Activated naive CD8-positive, alpha-beta T cell treated with anti-CD3 and anti-CD28 coated beads, Interleukin-2, amount 10 ng/mL, durations not matched to agents 7 days and 5 days (primary cell): ENCODE measurements at regions not wholly inside any gene's neighbourhood (a gene's known extent, or its start where the extent isn't known, plus 50 kb on each side); places are given as distances from the start of the nearest gene placed in this dataset.
"Not testable (repeated sequence)": the region's sequence is repeated elsewhere in the genome, so short reads cannot be mapped to it uniquely, and the experiment has no call there.

Source experiments
- ATAC-seq: fragments of 150-1000 bp; cut with Tn5 transposase; one replicate; pipeline ENCODE4 v1.10.0; 2021; ENCODE audit warnings: low read depth, moderate library complexity
- POLR2A ChIA-PET: fragments of 350-600 bp; sonication (Branson Sonifier 250); formaldehyde crosslinking; loops from one replicate; lab custom pipeline; 2021; ENCODE audit warnings: antibody characterized with exemption; lab: Charles Lee
- DNase-seq: peaks from one replicate; pipeline ENCODE4 v3.0.0; 2021
- H3K27ac Mint-ChIP-seq: one replicate; pipeline ENCODE4 v1.8.0; 2022; ENCODE audit warnings: mild to moderate bottlenecking, mixed read lengths
- H3K27me3 Mint-ChIP-seq: one replicate; pipeline ENCODE4 v1.8.0; 2022; ENCODE audit warnings: mild to moderate bottlenecking, moderate library complexity, mixed read lengths
- H3K36me3 Mint-ChIP-seq: one replicate; pipeline ENCODE4 v1.8.0; 2021; ENCODE audit warnings: mild to moderate bottlenecking, mixed read lengths
- H3K4me1 Mint-ChIP-seq: one replicate; pipeline ENCODE4 v1.8.0; 2021; ENCODE audit warnings: mixed read lengths
- H3K4me3 Mint-ChIP-seq: one replicate; pipeline ENCODE4 v1.8.0; 2022; ENCODE audit warnings: mild to moderate bottlenecking, moderate library complexity, mixed read lengths
- H3K9me3 Mint-ChIP-seq: one replicate; pipeline ENCODE4 v1.8.0; 2021; ENCODE audit warnings: mixed read lengths

- POLR2A ChIA-PET: interaction anchor here (1.0 kb wide), 1 partner anchor 9 kb away, joined by 3 read pairs; no protein-coding TSS in a partner anchor
- H3K27ac Mint-ChIP-seq: no peak overlapping the region
- ATAC-seq: no peak
- H3K4me3 Mint-ChIP-seq: no peak overlapping the region
- no peaks in the 10 kb centered on the region for H3K4me1 Mint-ChIP-seq
- H3K9me3 Mint-ChIP-seq: no peaks in the 10 kb centered on the region
- DNase-seq: no peak
- no peaks in the 10 kb centered on the region for H3K36me3 Mint-ChIP-seq
- peaks cover 14% of the 10 kb centered on the region for H3K27me3 Mint-ChIP-seq
These were observed 66.2 kb downstream of the SC5D start for GRCh38 chr11:121358760-121359159.

- H3K36me3 Mint-ChIP-seq: no peaks in the 10 kb centered on the region
- no peak overlapping the region for H3K4me3 Mint-ChIP-seq
These were observed 67.0 kb downstream of the SC5D start for GRCh38 chr11:121359591-121359990.

DNA sequence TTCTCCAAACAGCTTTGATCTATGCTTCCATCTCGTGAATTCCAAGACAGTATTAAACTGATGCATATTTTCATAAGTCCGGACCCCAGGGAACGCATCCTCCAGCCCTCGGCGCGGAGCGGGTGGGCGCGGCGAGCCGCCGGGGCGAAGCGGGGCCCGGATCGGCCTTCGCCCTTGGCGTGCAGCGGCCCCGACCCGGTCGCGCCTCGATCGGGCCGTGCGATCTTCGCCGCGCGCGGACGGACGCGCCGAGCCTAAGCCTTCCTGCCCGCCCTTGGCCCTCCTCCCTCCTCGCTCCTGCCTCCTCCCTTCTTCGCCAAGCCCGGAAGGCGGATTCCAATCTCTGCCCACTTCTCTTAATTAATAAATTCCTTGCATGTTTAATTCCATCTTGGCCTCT is 70.4 kb downstream of the SC5D start:
- ATAC-seq, DNase-seq, POLR2A ChIA-PET, H3K27ac Mint-ChIP-seq, H3K4me1 Mint-ChIP-seq, H3K27me3 Mint-ChIP-seq, H3K9me3 Mint-ChIP-seq, H3K36me3 Mint-ChIP-seq, H3K4me3 Mint-ChIP-seq: not testable (repeated sequence)

More at GRCh38 chr11:121359591-121359990, 67.0 kb downstream of the SC5D start:
- DNase-seq: no peak
- Mint-ChIP-seq H3K27me3 (peaks cover 12% of the 10 kb centered on the region), H3K27ac (no peak overlapping the region), H3K4me1 (no peaks in the 10 kb centered on the region), H3K9me3 (no peaks in the 10 kb centered on the region)
- no peak for ATAC-seq
- POLR2A ChIA-PET: interaction anchor here (1.0 kb wide), 1 partner anchor 9 kb away, joined by 3 read pairs; no protein-coding TSS in a partner anchor

DNA sequence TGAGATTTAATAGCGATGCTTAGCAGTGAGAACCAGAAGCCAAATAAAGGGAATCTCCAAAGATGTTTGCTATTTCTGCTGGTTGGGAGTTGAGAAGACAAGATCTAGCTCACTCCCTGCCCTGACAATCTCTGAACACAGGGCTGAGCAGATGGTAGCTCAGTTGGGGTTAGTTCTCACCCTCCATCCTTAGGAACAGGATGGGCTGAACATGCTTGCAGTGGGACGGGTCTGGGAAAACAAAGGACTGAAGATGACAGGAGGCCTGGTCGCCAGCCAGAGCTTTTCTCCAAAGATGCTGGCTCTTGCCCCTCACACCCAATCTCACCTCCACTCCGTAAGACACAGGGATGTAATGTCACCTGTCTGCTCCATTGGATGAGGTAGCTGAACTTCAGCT is 72.7 kb downstream of the SC5D start:
- Mint-ChIP-seq H3K27me3 (peaks cover 1% of the 10 kb centered on the region), H3K36me3 (peaks cover 9% of the 10 kb centered on the region), H3K9me3 (peaks cover 1% of the 10 kb centered on the region), H3K4me3 (no peak overlapping the region), H3K4me1 (peaks cover 18% of the 10 kb centered on the region), H3K27ac (no peak overlapping the region)
- ATAC-seq (no peak), DNase-seq (no peak)
- POLR2A ChIA-PET: no interaction called here

GRCh38 chr11:121366038-121366437 is 73.5 kb downstream of the SC5D start:
- Mint-ChIP-seq H3K27me3 (no peaks in the 10 kb centered on the region), H3K27ac (no peak overlapping the region), H3K4me3 (no peak overlapping the region), H3K9me3 (peaks cover 4% of the 10 kb centered on the region), H3K4me1 (peaks cover 19% of the 10 kb centered on the region), H3K36me3 (peaks cover 11% of the 10 kb centered on the region)
- POLR2A ChIA-PET: no interaction called here
- DNase-seq: no peak
- no peak for ATAC-seq

GRCh38 chr11:121367001-121367843 is 74.7 kb downstream of the SC5D start:
- POLR2A ChIA-PET: interaction anchor here (1.1 to 2.0 kb wide), 8 partner anchors 11 to 114 kb away, joined by 3 to 5 read pairs (median 3); partner anchors contain the start of gene SC5D
- Mint-ChIP-seq H3K4me3 (peak overlapping the region; percentile 81), H3K36me3 (peaks cover 11% of the 10 kb centered on the region), H3K27ac (peak overlapping the region; percentile 89), H3K4me1 (peaks cover 20% of the 10 kb centered on the region), H3K27me3 (no peaks in the 10 kb centered on the region), H3K9me3 (peaks cover 4% of the 10 kb centered on the region)
- ATAC-seq (peak; percentile 81), DNase-seq (no peak)

DNA sequence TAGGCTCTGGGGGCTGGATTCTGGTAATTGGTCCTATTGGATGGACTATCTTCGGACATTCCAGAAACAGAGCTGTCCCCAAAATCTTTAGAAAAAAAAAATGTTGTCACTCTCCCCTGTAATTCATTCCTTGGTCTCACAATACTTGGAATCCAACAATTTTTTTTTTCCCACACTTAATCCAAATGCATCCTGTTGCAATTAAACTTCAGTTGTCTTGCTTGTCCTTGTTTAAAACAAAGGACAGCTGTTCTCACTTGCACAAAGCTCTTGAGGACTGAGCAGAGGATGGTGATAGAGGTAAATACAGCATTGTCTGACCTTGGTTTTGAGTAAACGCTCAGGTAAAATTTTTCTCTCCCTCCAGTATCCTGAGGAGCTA is 75.3 kb downstream of the SC5D start:
- Mint-ChIP-seq H3K4me3 (peak overlapping the region; percentile 81), H3K36me3 (peaks cover 11% of the 10 kb centered on the region), H3K27ac (peak overlapping the region; percentile 89), H3K9me3 (peaks cover 4% of the 10 kb centered on the region), H3K27me3 (no peaks in the 10 kb centered on the region), H3K4me1 (peaks cover 25% of the 10 kb centered on the region)
- ATAC-seq: no peak
- POLR2A ChIA-PET: interaction anchor here (0.8 to 2.0 kb wide), 9 partner anchors 9 to 114 kb away, joined by 3 to 5 read pairs (median 3); partner anchors contain the start of gene SC5D
- no peak for DNase-seq

GRCh38 chr11:121368364-121369240 is 76.0 kb downstream of the SC5D start:
- ATAC-seq (no peak), DNase-seq (no peak)
- POLR2A ChIA-PET: interaction anchor here (0.8 to 2.0 kb wide), 8 partner anchors 9 to 113 kb away, joined by 3 to 5 read pairs (median 3); no protein-coding TSS in a partner anchor
- Mint-ChIP-seq H3K36me3 (peaks cover 11% of the 10 kb centered on the region), H3K27ac (no peak overlapping the region), H3K4me3 (peak overlapping the region; percentile 17), H3K4me1 (peaks cover 32% of the 10 kb centered on the region), H3K9me3 (peaks cover 4% of the 10 kb centered on the region), H3K27me3 (no peaks in the 10 kb centered on the region)

- DNase-seq: no peak
- Mint-ChIP-seq H3K9me3 (peaks cover 4% of the 10 kb centered on the region), H3K27me3 (no peaks in the 10 kb centered on the region), H3K4me3 (no peak overlapping the region), H3K36me3 (peaks cover 12% of the 10 kb centered on the region), H3K27ac (no peak overlapping the region), H3K4me1 (peaks cover 34% of the 10 kb centered on the region)
- no peak for ATAC-seq
- POLR2A ChIA-PET: no interaction called here
These were observed 76.8 kb downstream of the SC5D start for GRCh38 chr11:121369366-121369765.

- POLR2A ChIA-PET: no interaction called here
- DNase-seq (no peak), ATAC-seq (no peak)
- peaks cover 6% of the 10 kb centered on the region for H3K9me3 Mint-ChIP-seq
- H3K27ac Mint-ChIP-seq: no peak overlapping the region
- H3K36me3 Mint-ChIP-seq: peaks cover 5% of the 10 kb centered on the region
- H3K4me3 Mint-ChIP-seq: no peak overlapping the region
- H3K27me3 Mint-ChIP-seq: no peaks in the 10 kb centered on the region
- H3K4me1 Mint-ChIP-seq: peaks cover 34% of the 10 kb centered on the region
These were observed 79.5 kb downstream of the SC5D start for GRCh38 chr11:121372028-121372427.

DNA sequence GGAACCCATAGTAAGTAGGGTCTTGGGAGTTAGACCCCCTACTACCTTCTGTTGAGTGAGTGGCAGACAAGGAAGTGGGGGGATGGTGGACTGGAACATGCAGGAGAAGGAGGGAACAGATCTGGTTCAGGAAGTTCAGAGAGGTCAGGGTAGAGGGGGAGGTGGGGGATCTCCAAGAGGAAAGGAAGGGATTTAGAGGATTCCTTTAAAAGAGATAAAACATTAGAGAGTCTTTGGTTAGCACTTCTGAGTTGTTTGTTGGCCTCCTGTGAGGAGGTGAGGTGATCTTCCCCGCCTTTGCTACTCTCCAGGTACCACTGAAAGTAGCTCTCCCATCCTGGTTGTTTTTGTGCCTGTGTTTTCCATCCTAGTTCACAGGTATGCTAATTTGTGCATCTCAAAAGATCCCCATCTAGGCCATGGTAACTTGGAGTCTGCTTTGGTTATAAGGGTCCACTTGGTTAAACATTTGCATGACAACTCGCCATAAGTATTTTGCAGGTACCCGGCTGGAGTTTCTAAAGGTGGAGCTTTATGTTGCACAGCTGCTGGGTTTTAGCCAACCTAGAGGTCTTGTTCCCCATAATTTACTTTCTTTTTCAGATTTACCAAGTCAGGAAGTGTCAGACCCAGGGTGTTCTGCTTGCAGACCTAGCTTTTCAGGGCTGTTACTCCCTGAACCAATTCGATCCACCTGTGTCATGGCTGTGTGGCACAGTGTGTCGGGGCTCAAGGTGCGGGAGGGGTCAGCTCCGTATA is 79.3 kb upstream of the SORL1 start:
- H3K27me3 Mint-ChIP-seq: no peaks in the 10 kb centered on the region
- POLR2A ChIA-PET: interaction anchor here (0.6 to 1.4 kb wide), 3 partner anchors 36 to 78 kb away, joined by 3 to 6 read pairs (median 4); no protein-coding TSS in a partner anchor
- H3K4me1 Mint-ChIP-seq: peaks cover 32% of the 10 kb centered on the region
- peaks cover 6% of the 10 kb centered on the region for H3K9me3 Mint-ChIP-seq
- peaks cover 3% of the 10 kb centered on the region for H3K36me3 Mint-ChIP-seq
- DNase-seq: no peak
- peak overlapping the region; percentile 82 for H3K27ac Mint-ChIP-seq
- peak overlapping the region; percentile 62 for H3K4me3 Mint-ChIP-seq
- ATAC-seq: peak; percentile 75

- Mint-ChIP-seq H3K4me1 (peaks cover 31% of the 10 kb centered on the region), H3K36me3 (peaks cover 3% of the 10 kb centered on the region), H3K4me3 (no peak overlapping the region), H3K9me3 (peaks cover 6% of the 10 kb centered on the region), H3K27ac (no peak overlapping the region), H3K27me3 (no peaks in the 10 kb centered on the region)
- ATAC-seq (no peak), DNase-seq (no peak)
- POLR2A ChIA-PET: interaction anchor here (0.6 kb wide), 1 partner anchor 122 kb away, joined by 3 read pairs; no protein-coding TSS in a partner anchor
These were observed 77.7 kb upstream of the SORL1 start for GRCh38 chr11:121374286-121374985.
